GM23338 (cell line): ENCODE measurements at regions not wholly inside any gene's neighbourhood (a gene's known extent, or its start where the extent isn't known, plus 50 kb on each side); places are given as distances from the start of the nearest gene placed in this dataset.

ENCODE experiments used
- ZNF462 ChIP-seq: fragments of 250-450 bp; sonication (Bioruptor Pico); IDR thresholded peaks from 2 replicates; pipeline ENCODE4 v1.5.0; 2020; ENCODE audit warnings: mild to moderate bottlenecking, moderate library complexity

GRCh38 chr5:170439223-170439943 lies 50.2 kb upstream of the KCNMB1 start (continued):
- TF ChIP-seq ZNF462 (CRISPR knock-in tag) = no peak
